HEK293 (cell line): ENCODE measurements at regions not wholly inside any gene's neighbourhood (a gene's known extent, or its start where the extent isn't known, plus 50 kb on each side); places are given as distances from the start of the nearest gene placed in this dataset.

ENCODE experiments used
- CTCF ChIA-PET: fragments of 350-600 bp; formaldehyde crosslinking; extraction: SDS; loops from one replicate; lab custom pipeline; 2021; ENCODE audit warnings: antibody characterized with exemption; lab: Yijun Ruan, JAX
- POLR2A ChIA-PET: fragments of 300-600 bp; formaldehyde crosslinking; extraction: SDS; loops from one replicate; lab custom pipeline; 2020; ENCODE audit warnings: antibody characterized with exemption, inconsistent platforms; lab: Yijun Ruan, JAX
- H3K27ac ChIP-seq: fragments of 200-500 bp; sonication (Bioruptor generic); 2 replicates; pipeline ENCODE4 v1.5.1; 2014; ENCODE audit warnings: low read depth, low read length, control low read depth, inconsistent platforms; ENCODE audit errors: extremely low read depth
- H3K36me3 ChIP-seq, 2 experiments: fragments of 200-500 bp in 1 of 2; sonication (Bioruptor generic) in 1 of 2; 1 replicate in 1 of 2; 2 replicates in 1 of 2; pipeline ENCODE4 v1.5.1; 2014 to 2017; ENCODE audit warnings: inconsistent platforms in 2 of 2, low read length in 2 of 2; ENCODE audit not compliant: control insufficient read depth in 2 of 2, insufficient read depth in 1 of 2
- H3K4me1 ChIP-seq: fragments of 200-500 bp; sonication (Bioruptor generic); 2 replicates; pipeline ENCODE4 v1.5.1; 2014; ENCODE audit warnings: mild to moderate bottlenecking, low read length, inconsistent platforms; ENCODE audit not compliant: control insufficient read depth, insufficient read depth
- H3K4me3 ChIP-seq: 2 replicates; pipeline ENCODE4 v1.5.1; 2011; ENCODE audit warnings: low read depth, mild to moderate bottlenecking, control low read depth, low read length, moderate library complexity
- H3K9me3 ChIP-seq: fragments of 200-500 bp; sonication (Bioruptor generic); 2 replicates; pipeline ENCODE4 v1.5.1; 2014; ENCODE audit warnings: low read depth, low read length, inconsistent platforms; ENCODE audit not compliant: control insufficient read depth, insufficient read depth
- GLIS2 ChIP-seq: fragments of 450-650 bp; formaldehyde crosslinking; IDR thresholded peaks from 2 replicates; pipeline ENCODE4 v1.5.1; 2016; ENCODE audit warnings: missing biosample characterization, missing genetic modification characterization
- KLF1 ChIP-seq: fragments of 450-650 bp; formaldehyde crosslinking; IDR thresholded peaks from 2 replicates; pipeline ENCODE4 v1.5.1; 2016; ENCODE audit warnings: missing biosample characterization, missing genetic modification characterization
- KLF10 ChIP-seq: fragments of 450-650 bp; IDR thresholded peaks from 2 replicates; pipeline ENCODE4 v1.5.1; 2018; ENCODE audit warnings: missing biosample characterization, mild to moderate bottlenecking, missing genetic modification characterization
- TCF7L2 ChIP-seq: IDR thresholded peaks from 2 replicates; pipeline ENCODE4 v1.6.1; 2011; ENCODE audit warnings: low read depth, mild to moderate bottlenecking, inconsistent platforms, low read length, moderate library complexity, borderline replicate concordance
- ZFP69B ChIP-seq: fragments of 450-650 bp; formaldehyde crosslinking; IDR thresholded peaks from 2 replicates; pipeline ENCODE4 v1.5.1; 2016; ENCODE audit warnings: missing biosample characterization, missing genetic modification characterization
- ZNF10 ChIP-seq: fragments of 450-650 bp; formaldehyde crosslinking; IDR thresholded peaks from 2 replicates; pipeline ENCODE4 v1.5.1; 2017; ENCODE audit warnings: missing biosample characterization, missing genetic modification characterization
- ZNF157 ChIP-seq: fragments of 450-650 bp; formaldehyde crosslinking; IDR thresholded peaks from 2 replicates; pipeline ENCODE4 v1.5.1; 2016; ENCODE audit warnings: missing biosample characterization, missing genetic modification characterization
- ZNF202 ChIP-seq: fragments of 450-650 bp; formaldehyde crosslinking; IDR thresholded peaks from 2 replicates; pipeline ENCODE4 v1.5.1; 2016; ENCODE audit warnings: missing biosample characterization, missing genetic modification characterization, borderline replicate concordance
- ZNF214 ChIP-seq: fragments of 450-650 bp; formaldehyde crosslinking; IDR thresholded peaks from 2 replicates; pipeline ENCODE4 v1.5.1; 2017; ENCODE audit warnings: missing biosample characterization, mild to moderate bottlenecking, missing genetic modification characterization, borderline replicate concordance
- ZNF248 ChIP-seq: fragments of 450-650 bp; formaldehyde crosslinking; IDR thresholded peaks from 2 replicates; pipeline ENCODE4 v1.5.1; 2017; ENCODE audit warnings: missing biosample characterization, missing genetic modification characterization
- ZNF274 ChIP-seq, 2 experiments: fragments of 200-500 bp in 1 of 2; fragments of 450-650 bp in 1 of 2; sonication (Bioruptor generic) in 1 of 2; formaldehyde crosslinking in 1 of 2; IDR thresholded peaks; 2 replicates each; pipeline versions ENCODE4 v1.5.1 to v1.6.1; 2014 to 2016; ENCODE audit warnings: borderline replicate concordance in 1 of 2, inconsistent platforms in 1 of 2, low read length in 1 of 2, missing biosample characterization in 1 of 2, missing genetic modification characterization in 1 of 2
- ZNF549 ChIP-seq: fragments of 450-650 bp; IDR thresholded peaks from 2 replicates; pipeline ENCODE4 v1.5.1; 2018; ENCODE audit warnings: missing biosample characterization, missing genetic modification characterization, mild to moderate bottlenecking, inconsistent platforms, moderate library complexity
- ZNF558 ChIP-seq: fragments of 450-650 bp; formaldehyde crosslinking; IDR thresholded peaks from 2 replicates; pipeline ENCODE4 v1.5.1; 2016; ENCODE audit warnings: missing biosample characterization, missing genetic modification characterization
- ZNF621 ChIP-seq: fragments of 450-650 bp; formaldehyde crosslinking; IDR thresholded peaks from 2 replicates; pipeline ENCODE4 v1.5.1; 2017; ENCODE audit warnings: missing biosample characterization, missing genetic modification characterization
- ZNF626 ChIP-seq: fragments of 450-650 bp; sonication (Bioruptor Pico); formaldehyde crosslinking; IDR thresholded peaks from 2 replicates; pipeline ENCODE4 v1.5.1; 2018; ENCODE audit warnings: missing biosample characterization, missing genetic modification characterization, inconsistent platforms
- TF ChIP-seq, protein P1 (sequence below): fragments of 450-650 bp; formaldehyde crosslinking; IDR thresholded peaks from 2 replicates; pipeline ENCODE4 v1.5.1; 2016; ENCODE audit warnings: missing biosample characterization, missing genetic modification characterization
- TF ChIP-seq, protein P2 (sequence below): fragments of 450-650 bp; formaldehyde crosslinking; IDR thresholded peaks from 2 replicates; pipeline ENCODE4 v1.5.1; 2016; ENCODE audit warnings: missing biosample characterization, missing genetic modification characterization
- TF ChIP-seq, protein P3 (sequence below): fragments of 450-650 bp; formaldehyde crosslinking; optimal IDR thresholded peaks from 2 replicates; pipeline ENCODE3; 2016; ENCODE audit warnings: missing biosample characterization, mild to moderate bottlenecking, missing genetic modification characterization
- TF ChIP-seq, protein P4 (sequence below): fragments of 450-650 bp; formaldehyde crosslinking; IDR thresholded peaks from 2 replicates; pipeline ENCODE4 v1.5.1; 2016; ENCODE audit warnings: missing biosample characterization, missing genetic modification characterization
- TF ChIP-seq, protein P5 (sequence below): fragments of 450-650 bp; formaldehyde crosslinking; IDR thresholded peaks from 2 replicates; pipeline ENCODE4 v1.5.1; 2016; ENCODE audit warnings: missing biosample characterization, missing genetic modification characterization
- TF ChIP-seq, protein P6 (sequence below): fragments of 450-650 bp; formaldehyde crosslinking; IDR thresholded peaks from 2 replicates; pipeline ENCODE4 v1.5.1; 2016; ENCODE audit warnings: missing biosample characterization, missing genetic modification characterization

DNA sequence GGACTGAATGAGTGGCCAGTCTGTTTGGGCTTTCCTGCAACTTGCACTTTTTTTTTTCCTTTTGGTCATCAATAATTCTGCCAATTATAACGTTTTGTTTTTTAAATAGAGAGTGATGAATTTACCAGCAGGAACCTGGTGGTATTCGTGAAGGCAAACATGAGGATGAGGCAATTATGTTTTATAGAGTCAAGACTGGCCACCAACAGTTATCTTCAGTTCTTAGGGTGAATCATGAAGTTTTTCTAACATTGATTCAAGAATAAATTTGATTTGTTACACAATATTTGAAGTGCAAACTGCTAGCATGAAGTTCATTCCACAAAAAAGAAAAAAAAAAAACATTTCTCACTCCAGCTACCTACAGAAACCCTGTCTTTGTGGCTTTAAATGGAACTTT is 244.5 kb downstream of the SPRY2 start:
- POLR2A ChIA-PET = no interaction called here
- CTCF ChIA-PET = no interaction called here
- no peak for TF ChIP-seq ZNF558 (tag by site-specific recombination)
- TF ChIP-seq, protein P1, sequence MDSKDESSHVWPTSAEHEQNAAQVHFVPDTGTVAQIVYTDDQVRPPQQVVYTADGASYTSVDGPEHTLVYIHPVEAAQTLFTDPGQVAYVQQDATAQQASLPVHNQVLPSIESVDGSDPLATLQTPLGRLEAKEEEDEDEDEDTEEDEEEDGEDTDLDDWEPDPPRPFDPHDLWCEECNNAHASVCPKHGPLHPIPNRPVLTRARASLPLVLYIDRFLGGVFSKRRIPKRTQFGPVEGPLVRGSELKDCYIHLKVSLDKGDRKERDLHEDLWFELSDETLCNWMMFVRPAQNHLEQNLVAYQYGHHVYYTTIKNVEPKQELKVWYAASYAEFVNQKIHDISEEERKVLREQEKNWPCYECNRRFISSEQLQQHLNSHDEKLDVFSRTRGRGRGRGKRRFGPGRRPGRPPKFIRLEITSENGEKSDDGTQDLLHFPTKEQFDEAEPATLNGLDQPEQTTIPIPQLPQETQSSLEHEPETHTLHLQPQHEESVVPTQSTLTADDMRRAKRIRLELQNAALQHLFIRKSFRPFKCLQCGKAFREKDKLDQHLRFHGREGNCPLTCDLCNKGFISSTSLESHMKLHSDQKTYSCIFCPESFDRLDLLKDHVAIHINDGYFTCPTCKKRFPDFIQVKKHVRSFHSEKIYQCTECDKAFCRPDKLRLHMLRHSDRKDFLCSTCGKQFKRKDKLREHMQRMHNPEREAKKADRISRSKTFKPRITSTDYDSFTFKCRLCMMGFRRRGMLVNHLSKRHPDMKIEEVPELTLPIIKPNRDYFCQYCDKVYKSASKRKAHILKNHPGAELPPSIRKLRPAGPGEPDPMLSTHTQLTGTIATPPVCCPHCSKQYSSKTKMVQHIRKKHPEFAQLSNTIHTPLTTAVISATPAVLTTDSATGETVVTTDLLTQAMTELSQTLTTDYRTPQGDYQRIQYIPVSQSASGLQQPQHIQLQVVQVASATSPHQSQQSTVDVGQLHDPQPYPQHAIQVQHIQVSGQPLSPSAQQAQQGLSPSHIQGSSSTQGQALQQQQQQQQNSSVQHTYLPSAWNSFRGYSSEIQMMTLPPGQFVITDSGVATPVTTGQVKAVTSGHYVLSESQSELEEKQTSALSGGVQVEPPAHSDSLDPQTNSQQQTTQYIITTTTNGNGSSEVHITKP (tag by site-specific recombination) = 0 out of 2 replicates have a peak, but pooled peaks have one; percentile 11
- TF ChIP-seq, all 188 proteins: peak for 1
- no peak overlapping the region for H3K27ac ChIP-seq
- H3K9me3 ChIP-seq = no peaks in the 10 kb centered on the region
- H3K4me3 ChIP-seq = no peak overlapping the region
- no peaks in the 10 kb centered on the region for H3K36me3 ChIP-seq
- no peaks in the 10 kb centered on the region for H3K4me1 ChIP-seq

DNA sequence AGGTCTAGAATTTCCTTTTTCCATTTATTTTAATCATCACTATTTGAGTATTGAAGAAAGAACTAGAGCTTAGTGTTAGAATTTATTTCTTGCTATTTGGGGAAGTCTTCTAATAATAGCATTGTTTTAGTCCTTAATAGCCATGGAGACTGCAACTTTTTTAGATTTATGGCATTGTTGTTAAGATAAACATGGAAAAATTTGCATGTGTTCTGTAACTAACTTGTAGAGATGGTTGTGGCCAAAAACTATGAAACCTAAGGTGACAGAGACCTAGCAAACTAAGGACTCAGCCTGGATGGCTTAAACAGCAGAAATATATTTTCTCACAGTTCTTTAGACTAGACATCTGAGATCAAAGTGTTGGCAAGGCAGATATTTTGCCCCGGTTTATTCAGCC is 246.4 kb downstream of the SPRY2 start:
- Histone ChIP-seq H3K4me1 (no peaks in the 10 kb centered on the region), H3K9me3 (no peaks in the 10 kb centered on the region), H3K36me3 (no peaks in the 10 kb centered on the region), H3K4me3 (no peak overlapping the region), H3K27ac (no peak overlapping the region)
- POLR2A ChIA-PET = no interaction called here
- TF ChIP-seq ZNF157 (tag by site-specific recombination) = no peak
- CTCF ChIA-PET = no interaction called here

DNA sequence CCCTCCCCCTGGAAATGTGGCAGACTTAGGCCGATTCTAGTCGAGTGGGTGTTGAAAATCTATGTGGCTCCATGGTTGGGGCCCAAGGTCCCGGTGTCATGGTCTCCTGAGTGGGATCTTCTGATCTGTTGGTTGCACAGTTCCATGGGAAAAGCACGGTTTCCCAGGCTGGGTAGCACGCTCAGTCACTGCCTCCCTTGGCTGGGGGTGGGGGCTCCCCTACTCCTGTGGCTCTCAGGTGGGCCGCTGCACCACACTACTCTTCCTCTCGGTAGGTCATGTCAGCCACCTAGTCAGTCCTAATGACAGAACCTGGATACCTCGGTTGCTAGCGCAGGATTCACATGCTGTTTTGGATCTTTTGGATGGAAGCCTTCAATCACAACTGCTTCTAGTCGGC is 247.0 kb downstream of the SPRY2 start:
- CTCF ChIA-PET = no interaction called here
- H3K36me3 ChIP-seq = no peaks in the 10 kb centered on the region
- POLR2A ChIA-PET = no interaction called here
- TF ChIP-seq, protein P2, sequence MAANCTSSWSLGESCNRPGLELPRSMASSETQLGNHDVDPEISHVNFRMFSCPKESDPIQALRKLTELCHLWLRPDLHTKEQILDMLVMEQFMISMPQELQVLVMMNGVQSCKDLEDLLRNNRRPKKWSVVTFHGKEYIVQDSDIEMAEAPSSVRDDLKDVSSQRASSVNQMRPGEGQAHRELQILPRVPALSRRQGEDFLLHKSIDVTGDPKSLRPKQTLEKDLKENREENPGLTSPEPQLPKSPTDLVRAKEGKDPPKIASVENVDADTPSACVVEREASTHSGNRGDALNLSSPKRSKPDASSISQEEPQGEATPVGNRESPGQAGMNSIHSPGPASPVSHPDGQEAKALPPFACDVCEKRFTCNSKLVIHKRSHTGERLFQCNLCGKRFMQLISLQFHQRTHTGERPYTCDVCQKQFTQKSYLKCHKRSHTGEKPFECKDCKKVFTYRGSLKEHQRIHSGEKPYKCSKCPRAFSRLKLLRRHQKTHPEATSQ = no peak
- TF ChIP-seq ZNF248 = no peak
- TF ChIP-seq, protein P3, sequence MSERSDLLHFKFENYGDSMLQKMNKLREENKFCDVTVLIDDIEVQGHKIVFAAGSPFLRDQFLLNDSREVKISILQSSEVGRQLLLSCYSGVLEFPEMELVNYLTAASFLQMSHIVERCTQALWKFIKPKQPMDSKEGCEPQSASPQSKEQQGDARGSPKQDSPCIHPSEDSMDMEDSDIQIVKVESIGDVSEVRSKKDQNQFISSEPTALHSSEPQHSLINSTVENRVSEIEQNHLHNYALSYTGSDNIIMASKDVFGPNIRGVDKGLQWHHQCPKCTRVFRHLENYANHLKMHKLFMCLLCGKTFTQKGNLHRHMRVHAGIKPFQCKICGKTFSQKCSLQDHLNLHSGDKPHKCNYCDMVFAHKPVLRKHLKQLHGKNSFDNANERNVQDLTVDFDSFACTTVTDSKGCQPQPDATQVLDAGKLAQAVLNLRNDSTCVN (tag by site-specific recombination) = no peak
- TF ChIP-seq, protein P4, sequence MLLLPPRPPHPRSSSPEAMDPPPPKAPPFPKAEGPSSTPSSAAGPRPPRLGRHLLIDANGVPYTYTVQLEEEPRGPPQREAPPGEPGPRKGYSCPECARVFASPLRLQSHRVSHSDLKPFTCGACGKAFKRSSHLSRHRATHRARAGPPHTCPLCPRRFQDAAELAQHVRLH = no peak
- TF ChIP-seq TCF7L2 = no peak
- TF ChIP-seq ZNF549 (tag by site-specific recombination) = no peak
- TF ChIP-seq, protein P5, sequence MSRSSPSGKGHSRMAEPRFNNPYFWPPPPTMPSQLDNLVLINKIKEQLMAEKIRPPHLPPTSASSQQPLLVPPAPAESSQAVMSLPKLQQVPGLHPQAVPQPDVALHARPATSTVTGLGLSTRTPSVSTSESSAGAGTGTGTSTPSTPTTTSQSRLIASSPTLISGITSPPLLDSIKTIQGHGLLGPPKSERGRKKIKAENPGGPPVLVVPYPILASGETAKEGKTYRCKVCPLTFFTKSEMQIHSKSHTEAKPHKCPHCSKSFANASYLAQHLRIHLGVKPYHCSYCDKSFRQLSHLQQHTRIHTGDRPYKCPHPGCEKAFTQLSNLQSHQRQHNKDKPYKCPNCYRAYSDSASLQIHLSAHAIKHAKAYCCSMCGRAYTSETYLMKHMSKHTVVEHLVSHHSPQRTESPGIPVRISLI (tag by site-specific recombination) = no peak
- TF ChIP-seq ZNF202 (tag by site-specific recombination) = no peak
- TF ChIP-seq ZNF621 (tag by site-specific recombination) = no peak
- TF ChIP-seq KLF10 (tag by site-specific recombination) = no peak
- no peak for TF ChIP-seq ZFP69B
- no peak for TF ChIP-seq ZNF274 (IDR thresholded peaks at IDR 0.05; ENCODE audit: low read length)
- TF ChIP-seq ZNF274 (tag by site-specific recombination; IDR thresholded peaks at IDR 0.05; ENCODE audit: borderline replicate concordance) = no peak
- TF ChIP-seq KLF1 (tag by site-specific recombination) = no peak
- TF ChIP-seq ZNF214 (tag by site-specific recombination) = no peak
- no peak for TF ChIP-seq GLIS2
- TF ChIP-seq ZNF10 (tag by site-specific recombination) = no peak
- TF ChIP-seq, protein P6, sequence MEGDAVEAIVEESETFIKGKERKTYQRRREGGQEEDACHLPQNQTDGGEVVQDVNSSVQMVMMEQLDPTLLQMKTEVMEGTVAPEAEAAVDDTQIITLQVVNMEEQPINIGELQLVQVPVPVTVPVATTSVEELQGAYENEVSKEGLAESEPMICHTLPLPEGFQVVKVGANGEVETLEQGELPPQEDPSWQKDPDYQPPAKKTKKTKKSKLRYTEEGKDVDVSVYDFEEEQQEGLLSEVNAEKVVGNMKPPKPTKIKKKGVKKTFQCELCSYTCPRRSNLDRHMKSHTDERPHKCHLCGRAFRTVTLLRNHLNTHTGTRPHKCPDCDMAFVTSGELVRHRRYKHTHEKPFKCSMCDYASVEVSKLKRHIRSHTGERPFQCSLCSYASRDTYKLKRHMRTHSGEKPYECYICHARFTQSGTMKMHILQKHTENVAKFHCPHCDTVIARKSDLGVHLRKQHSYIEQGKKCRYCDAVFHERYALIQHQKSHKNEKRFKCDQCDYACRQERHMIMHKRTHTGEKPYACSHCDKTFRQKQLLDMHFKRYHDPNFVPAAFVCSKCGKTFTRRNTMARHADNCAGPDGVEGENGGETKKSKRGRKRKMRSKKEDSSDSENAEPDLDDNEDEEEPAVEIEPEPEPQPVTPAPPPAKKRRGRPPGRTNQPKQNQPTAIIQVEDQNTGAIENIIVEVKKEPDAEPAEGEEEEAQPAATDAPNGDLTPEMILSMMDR (tag by site-specific recombination) = no peak
- TF ChIP-seq ZNF626 (tag by site-specific recombination) = no peak

More for the DNA sequence above, 247.0 kb downstream of the SPRY2 start:
- Histone ChIP-seq H3K4me3 (no peak overlapping the region), H3K27ac (no peak overlapping the region), H3K4me1 (no peaks in the 10 kb centered on the region), H3K9me3 (no peaks in the 10 kb centered on the region)
